Superior temporal gyrus (tissue), 1 donor: ENCODE measurements at regions not wholly inside any gene's neighbourhood (a gene's known extent, or its start where the extent isn't known, plus 50 kb on each side); places are given as distances from the start of the nearest gene placed in this dataset.
A peak's percentile ranks its signal among the peaks of the same experiment; 100 is the strongest.
"Not testable (repeated sequence)": the region's sequence is repeated elsewhere in the genome, so short reads cannot be mapped to it uniquely, and the experiment has no call there.

ENCODE experiments used
- DNase-seq: peaks from one replicate; pipeline ENCODE4 v3.0.0-alpha.2; 2016; ENCODE audit errors: extremely low spot score

DNA sequence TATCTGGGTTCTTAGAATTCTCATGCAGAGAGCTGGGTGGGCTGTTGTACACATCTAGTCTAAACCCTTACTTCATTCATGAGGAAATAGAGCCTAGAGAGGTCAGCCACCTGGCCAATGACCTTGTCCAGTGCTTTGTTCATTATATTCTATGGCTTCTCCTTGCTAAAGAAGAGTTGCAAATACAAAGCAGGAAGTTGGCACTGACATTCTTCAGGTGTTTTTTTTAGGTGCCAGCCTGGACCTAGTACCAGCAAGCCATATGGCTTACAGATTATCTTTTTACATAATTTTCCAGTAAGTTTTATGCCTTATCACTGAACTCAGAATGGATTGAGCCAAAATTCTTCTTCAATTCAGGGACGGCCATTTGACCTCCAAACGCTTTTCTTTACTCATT is 54.7 kb upstream of the PGM2 start:
- DNase-seq = no peak

DNA sequence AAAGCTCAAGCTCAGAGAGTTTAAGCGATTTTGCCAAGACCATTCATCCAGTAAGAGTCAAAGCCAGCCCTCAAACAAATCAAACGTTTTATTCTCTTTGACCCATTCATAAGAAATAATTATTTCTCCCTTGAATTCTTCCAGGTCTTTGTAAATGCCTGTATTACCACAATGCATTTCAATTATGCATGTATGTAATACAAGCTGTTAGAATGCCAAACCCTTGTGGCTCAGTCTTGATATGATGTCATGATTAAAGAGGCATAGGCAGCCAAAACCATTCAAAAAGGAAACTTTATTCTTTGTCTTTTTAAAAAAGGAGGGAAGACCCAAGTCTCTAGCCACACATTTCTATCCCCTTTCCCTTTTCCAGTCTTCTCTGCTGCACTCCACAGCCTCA is 56.5 kb upstream of the PGM2 start:
- no peak for DNase-seq

DNA sequence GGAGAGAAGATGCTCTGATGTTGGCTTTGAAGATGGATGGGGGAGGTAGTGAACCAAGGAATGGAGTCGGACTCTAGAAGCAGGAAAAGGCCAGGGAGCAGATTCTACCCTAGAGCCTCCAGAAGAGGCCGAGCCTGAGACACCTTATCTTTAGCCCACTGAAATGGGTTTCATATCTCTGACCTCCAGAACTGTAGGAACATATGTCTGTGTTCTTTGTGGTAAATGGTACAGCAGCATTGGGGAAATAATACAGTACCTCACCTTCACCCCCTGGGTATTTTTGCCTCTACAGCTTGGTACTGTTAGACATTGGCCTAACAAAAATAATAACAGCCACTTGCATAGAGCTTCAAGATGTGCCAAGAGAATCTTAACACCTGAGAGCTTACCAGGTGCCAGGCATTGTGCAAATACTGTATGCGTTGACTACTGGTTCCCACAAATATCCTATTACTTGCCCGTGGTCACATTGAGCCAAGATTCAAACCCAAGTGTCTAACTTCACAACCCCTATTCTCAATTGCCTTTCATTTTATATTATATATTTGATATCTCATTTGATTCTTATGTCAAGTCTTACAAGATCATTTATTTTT is 57.0 kb upstream of the PGM2 start:
- no peak for DNase-seq

DNA sequence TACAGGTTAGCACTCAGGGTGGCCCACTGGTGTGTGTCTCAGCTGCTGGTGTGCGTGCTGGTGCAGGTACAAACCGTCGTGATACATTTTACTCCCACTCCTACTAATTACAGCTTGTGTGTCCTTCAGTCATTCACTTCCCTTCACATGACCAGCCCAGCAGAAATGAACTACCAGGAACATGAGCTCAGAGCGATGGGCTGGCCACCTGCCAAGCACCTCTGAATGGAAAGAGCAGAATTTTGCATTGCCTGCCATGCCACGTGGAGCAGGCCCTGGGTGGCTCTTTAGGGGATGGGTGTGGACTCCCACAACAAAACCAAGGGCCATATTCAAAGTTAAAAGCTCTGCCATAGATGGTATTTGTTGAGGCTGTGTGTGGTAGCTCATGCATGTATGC is 58.9 kb upstream of the PGM2 start:
- no peak for DNase-seq

DNA sequence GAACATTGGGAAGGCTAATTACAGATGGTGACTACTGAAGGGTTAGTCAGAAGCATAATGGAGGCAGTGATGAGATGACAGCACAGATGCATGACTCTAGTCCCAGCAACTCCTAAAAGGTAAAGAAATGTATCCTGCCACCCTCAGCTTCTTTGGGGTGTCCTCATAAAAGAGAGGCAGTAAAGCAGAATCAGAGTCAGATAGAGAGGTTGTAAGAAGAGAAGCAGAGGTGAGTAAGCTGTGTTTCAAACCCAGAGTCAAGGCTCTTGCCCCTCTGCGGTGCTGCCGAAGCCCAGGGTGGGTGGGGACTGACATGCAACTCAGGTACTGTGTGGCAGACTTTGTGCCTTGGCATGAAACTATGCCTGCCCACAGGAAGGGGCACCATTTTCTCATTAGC is 59.5 kb upstream of the PGM2 start:
- DNase-seq = no peak

DNA sequence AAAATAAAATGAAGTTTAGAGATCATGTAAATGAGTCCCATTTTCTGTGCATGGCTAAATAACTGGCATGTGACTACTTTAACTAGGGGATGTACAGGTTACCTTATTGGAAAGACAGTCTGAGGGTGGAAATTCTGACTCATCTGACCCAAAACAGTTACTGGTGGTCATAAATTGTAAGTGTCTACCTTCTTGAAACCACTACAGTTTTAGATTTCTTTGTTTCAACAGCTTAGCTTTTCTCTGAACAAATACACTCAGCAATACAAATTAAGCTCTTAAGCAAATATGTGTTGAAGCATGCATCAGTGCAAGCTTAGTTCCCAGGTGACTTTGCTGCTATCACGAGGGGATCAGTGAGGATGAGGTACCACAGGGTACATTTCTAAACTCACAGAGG is 60.7 kb upstream of the PGM2 start:
- DNase-seq = no peak

DNA sequence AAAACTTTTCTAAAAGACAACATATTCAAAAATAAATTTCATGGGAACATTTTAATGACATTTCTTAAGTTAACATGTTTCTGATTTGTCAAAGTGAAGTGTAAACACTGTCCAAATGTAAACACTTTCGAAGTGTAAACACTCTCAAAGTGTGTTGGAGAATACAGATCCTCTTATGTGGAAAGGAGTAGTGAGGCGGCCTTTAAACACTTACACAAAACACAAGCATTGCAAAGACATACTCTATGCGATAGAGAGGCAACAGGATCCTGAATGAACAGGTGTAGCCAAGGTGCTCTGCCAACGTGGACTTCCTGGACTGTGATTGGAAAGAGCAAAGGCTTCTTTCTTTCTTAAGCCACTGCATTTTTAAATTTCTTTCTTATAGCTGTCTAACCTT is 62.7 kb upstream of the PGM2 start:
- no peak for DNase-seq

DNA sequence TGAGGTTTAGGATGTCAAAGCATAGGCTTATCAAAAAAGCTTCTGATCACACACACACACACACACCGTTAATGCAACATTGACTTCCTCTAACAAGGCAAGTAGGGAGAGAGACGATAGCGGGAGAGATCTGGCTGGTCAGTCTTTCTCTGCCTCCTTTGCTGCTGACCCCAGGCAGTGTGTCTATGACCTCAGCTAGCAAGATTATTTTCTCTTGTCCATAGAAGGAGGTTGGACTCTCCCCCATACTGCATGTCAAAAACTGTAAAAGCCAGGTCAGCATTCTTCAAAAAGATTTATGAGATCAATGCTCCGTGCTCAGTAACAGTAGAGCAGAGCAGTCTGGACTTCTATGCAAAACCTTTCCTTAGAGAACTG is 63.5 kb upstream of the PGM2 start:
- DNase-seq = no peak

DNA sequence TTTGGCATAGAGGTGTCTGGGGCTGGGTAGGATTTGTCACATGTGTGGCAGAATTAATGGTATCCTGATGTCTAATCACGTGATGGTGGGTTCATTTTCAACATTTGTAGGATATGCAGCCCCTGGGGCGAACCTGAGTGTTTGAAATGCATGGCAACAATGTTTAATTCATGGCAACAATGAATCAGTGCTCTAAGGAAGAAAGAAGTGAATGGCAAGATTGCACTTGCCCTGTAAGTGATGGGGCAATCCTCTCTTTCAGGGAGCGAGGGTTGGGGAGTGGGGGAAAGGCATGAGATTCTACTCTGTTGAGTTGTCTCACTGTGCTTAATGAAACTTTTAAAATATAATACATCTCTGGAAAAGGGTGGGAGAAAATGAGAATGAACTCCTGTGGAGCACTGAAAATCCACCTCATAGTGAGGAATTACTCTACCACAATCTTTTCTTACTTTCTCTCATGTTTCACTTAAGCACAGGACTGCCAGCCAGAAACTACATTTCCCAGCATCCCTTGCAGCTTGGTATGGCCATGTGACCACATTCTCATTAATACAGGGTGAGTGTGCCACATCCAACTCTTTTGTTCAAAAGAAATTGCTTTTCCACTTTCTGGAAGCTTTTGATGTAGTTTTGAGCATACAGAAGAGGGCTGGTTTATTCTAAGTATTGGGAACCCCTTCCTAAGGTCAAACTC is 64.0 kb upstream of the PGM2 start:
- no peak for DNase-seq

DNA sequence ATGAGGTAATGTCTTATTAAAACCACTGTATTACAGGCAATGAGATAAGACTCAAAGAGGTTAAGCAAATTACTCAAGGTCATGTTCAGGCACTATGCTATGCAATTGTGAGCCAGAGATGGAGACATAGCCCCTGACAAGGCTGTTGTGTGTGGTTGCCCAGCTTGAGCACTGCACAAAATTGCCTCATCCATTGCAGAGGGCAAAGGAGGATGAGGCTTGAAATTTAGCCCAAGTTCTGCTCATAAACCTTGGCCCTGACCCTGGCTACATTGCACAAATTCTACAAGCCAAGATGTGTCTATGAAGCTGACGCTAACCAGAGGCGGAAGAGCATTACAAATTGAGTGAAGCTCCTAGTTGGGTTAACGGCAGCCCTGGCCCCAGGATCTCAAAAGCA is 65.6 kb upstream of the PGM2 start:
- DNase-seq = no peak

DNA sequence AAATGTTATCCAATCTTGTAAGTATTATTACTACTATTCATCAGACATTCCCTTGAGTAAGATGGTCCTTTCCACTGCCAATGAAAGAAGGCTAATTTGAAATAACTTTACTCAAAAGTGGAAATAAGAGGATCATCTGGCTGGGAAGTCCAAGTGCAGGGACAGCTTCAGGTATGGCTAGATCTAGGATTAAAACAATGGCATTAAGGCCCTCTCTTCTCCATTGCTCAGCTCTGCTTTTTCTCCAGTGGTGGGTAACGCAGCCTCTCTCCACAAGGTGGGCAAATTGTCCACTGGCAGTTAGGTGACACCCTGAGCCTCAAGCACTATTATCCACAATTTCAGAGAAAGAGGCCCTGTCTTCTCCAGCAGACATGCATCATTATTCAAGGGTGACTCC is 66.7 kb upstream of the PGM2 start:
- DNase-seq = no peak

DNA sequence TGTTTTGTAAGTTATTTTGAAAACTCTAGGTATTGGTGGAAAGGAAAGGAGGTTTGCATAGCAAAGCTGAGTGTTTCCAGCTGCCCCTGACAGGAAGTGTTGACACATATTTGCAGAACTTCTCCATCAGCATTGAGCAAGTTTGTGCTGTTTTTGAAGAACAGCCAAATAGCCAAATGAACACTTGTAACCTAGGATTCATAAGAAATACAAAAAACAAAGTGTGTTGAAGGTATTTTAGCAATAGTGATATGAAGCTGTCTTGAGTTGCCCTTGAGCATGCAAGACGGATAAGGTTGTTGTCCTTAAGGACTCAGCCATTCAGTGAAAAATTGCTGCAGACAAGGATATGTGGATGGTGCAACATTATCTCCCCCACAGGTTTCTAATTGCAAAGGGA is 68.3 kb upstream of the PGM2 start:
- DNase-seq = no peak

DNA sequence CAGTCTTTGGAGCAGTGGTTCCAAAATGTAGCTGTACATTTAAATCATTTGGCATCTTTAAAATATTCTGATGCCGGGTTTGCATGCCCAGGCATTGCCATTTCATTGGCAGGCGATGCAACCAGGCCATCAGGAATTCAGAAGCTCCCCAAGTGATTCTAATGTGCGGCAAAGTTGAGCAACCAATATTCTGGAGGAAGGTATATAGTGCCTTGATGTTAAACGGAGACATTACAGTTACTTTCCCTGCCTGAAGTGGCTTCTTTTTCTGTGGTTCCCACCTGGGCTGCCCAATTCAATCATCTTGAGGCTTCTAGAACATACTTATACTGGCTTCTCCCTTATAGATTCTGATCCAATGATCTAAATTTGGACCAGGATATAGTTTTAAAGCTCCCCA is 68.7 kb upstream of the PGM2 start:
- no peak for DNase-seq

DNA sequence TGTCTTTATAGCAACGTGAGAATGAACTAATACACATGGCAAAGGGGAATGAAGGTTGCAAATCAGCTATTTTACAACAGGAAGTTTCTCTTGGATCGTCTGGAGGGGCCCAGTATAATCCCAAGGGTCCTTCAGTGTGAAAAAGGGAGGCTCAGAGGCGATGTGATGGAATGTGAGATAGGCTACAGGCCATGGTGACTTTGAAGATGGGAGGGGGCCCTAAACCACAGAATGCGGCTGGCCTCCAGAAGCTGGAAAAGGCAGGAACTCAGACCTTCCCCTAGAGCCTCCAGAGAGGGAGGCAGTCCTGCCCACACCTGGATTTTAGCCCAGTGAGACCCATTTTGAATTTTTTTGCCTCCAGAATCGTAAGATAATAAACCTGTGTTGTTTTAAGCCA is 69.4 kb upstream of the PGM2 start:
- no peak for DNase-seq

DNA sequence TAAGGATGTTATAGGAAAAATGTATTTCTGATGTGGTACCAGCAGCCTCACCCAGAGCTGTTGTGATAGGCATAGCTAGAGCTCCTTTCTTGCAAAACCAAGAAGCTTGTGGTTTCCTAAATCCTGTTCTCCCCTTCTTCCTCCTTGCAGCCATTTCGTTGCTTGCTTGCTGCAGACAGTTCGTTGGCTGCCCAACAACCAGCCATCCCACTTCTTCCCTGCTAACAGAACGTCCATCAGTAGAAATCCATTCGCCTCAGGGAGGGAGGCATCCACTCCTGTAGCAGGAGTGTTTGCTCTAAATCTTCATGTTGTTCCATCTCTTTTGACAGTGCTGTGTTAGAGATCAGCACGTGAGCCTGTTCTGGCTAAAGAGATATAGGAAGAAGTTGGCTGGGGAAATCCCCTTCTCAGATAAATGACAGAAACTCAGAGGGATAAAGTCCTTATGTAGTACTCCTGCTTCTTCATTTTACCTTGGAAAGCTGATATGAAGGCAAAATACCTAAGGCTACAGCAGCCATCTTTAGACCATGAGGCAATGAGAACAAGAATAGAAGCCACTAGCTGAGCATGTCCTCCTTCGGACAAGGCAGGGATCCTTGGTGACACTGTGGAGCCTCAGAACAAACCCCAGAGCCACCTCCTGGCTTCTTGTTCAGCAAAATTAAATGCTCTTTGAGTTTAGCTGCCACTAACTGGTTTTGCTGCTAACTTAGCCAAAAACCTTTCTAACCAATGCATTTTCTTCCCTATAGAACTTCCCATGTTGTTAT is 68.4 kb upstream of the RELL1 start:
- DNase-seq = peak; percentile 11

DNA sequence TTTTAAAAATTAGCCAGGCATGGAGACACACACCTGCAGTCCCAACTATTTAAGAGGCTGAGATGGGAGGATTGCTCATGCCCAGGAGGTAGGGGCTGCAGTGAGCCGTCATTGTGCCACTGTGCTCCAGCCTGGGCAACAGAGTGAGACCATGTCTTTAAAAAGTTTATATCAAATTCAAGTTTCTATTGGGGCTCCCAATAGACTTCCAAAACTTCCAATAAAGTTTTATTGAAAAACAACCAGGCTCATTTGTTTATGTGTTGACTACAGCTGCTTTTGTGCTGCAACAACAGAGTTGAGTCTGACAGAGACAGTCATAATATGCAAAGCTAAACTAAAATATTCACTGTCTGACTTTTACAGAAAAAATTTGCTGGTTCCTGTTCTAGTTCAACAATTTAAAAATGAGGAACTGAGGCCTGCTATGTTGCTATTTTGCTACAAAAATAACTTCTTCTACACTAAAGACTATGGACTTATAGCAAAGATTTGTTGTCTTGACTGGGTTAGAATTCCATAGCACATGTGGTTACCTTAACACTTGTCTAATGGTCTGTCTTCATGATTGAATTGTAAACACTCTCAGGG is 63.3 kb upstream of the RELL1 start:
- no peak for DNase-seq

DNA sequence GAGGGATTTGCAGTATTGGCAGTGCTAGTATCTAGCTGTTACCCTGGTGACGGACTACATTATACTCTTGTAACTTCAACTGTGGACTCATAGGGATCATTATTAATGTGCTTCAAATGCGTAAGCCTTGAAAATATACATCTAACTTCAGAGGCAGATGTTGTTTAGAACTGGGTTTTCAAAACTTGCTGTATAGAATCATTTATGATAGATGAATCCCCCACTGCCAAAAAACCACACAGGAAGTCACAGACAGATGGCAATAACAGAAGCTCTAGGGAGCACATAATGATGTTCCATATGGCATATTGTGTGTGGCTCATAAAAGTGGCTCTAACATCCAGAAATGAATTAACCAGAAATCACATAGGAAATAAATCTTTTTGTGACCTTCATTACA is 62.3 kb upstream of the RELL1 start:
- peak; percentile 35 for DNase-seq

DNA sequence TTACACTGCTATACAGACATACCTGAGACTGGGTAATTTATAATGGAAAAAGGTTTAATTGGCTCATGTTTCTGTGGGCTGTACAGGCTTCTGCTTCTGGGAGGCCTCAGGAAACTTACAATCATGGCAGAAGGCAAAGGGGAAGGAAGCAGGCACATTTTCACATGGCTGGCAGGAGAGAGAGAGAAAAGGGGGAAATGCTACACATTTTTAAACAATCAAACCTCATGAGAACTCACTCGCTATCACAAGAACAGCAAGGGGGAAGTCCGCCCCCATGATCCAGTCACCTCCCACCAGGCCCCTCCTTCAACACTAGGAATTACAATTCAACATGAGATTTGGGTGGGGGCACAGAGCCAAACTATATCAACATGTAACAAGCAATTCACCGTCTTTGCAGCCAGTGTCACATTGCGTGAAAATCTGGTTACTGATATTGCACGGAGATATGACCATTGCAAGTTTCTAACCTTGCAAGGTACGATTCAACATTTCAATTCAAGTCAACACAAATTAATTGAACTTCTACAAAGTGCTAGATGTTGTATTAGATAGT is 61.7 kb upstream of the RELL1 start:
- DNase-seq = no peak

DNA sequence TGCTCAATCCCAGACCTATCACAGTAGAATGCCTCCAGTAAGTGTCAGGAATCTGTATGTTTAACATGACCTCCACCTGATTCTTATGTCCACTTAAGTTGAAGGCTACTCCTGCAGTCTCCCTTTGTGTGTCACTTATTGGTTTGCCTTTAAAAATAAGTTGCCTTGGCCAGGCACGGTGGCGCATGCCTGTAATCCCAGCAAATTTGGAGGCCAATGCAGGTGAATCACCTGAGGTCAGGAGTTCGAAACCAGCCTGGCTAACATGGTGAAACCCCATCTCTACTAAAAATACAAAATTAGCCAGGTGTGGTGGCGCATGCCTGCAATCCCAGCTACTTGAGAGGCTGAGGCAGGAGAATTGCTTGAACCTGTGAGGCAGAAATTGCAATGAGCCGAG is 60.7 kb upstream of the RELL1 start:
- not testable (repeated sequence) for DNase-seq

DNA sequence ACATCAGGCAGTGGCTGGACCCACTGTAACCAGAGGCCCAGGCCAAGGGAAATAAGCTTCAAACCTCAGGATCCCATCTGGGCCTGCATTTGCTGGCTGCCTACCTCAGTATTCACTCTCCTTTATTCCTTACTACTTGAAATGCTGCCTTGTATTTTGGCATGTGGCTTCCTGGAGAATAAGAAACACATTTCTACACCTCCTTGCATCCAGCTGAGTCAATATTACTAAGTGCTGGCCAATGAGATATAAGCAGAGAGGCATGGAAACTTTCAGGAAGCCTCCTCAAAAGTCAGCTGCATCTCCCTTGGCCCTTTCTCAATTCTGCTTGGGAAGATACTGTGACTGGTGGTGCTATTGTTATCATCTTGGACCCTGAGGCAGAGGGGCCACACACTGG is 59.8 kb upstream of the RELL1 start:
- no peak for DNase-seq

DNA sequence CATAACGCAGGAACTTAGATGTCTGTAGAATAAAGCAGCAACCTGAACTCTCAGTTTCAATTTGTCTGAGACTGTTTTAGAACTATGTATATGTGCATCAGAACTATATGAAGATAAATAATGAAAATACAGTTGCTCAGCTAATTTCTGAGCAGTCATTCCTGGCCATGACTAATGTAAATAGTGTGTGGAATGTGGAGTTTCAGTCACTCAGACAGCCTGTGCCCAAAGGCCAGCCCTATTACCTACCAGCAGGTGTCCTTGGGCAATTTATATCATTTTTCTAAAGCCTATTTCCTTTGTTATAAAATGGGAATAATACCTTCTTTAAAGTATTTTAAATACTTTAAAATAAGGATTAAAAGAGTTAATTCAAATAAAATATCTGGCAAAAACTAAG is 56.0 kb upstream of the RELL1 start:
- DNase-seq = no peak

DNA sequence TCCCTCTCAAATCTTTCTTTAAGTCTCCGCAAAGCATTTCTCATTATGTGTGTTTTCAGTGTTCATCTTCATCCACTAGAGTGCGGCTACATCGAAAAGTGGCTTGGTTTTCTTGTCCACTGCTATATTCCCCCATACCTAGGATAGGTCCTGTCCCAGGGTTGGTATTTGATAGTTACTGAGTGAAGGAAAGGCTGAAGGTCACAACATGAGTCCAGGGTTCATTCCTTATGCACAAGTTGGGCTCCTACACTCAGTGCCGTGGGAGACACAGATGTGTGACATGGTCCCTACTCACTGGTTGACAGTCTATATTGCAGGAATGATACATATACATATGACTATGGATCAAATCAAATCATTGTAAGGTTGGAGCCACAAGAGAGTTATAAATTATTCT is 55.4 kb upstream of the RELL1 start:
- DNase-seq = no peak

DNA sequence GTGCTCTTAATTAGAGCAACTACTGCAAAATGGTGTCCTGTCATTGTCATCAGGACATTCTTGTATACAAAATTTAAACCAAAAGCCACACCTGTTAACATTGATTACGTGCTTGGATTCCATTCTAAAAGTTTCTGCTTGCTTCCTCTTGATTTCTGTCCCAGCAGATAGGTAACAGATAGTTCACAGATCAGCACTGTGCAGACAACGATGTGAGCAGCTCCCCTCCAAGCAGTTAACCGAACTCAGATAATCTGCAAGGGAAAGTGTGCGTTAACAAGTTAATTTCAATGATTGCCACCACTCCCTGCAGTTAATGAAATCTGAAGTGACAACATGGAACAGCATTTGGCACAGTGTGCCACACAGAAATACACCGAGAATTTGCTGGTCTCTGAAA is 54.4 kb upstream of the RELL1 start:
- no peak for DNase-seq
